ENCODE measurements at regions not wholly inside any gene's neighbourhood (a gene's known extent, or its start where the extent isn't known, plus 50 kb on each side); places are given as distances from the start of the nearest gene placed in this dataset.

GRCh38 chr14:40920380-40920779 is 686.3 kb upstream of the LRFN5 start:
- Mint-ChIP-seq H3K27me3 (no peaks in the 10 kb centered on the region), H3K9me3 (peaks cover 3% of the 10 kb centered on the region), H3K27ac (no peak overlapping the region), H3K36me3 (ENCODE audit: low read depth) (no peaks in the 10 kb centered on the region), H3K4me3 (no peak overlapping the region), H3K4me1 (ENCODE audit: low read depth) (no peaks in the 10 kb centered on the region)
- ChIA-PET CTCF (no interaction called here), POLR2A (no interaction called here)
- no peak for ATAC-seq
- no peak for TF ChIP-seq CTCF (IDR thresholded peaks at IDR 0.05)
- DNase-seq = no peak
- intact Hi-C loops (cut with micrococcal nuclease) = no loop called here

DNA sequence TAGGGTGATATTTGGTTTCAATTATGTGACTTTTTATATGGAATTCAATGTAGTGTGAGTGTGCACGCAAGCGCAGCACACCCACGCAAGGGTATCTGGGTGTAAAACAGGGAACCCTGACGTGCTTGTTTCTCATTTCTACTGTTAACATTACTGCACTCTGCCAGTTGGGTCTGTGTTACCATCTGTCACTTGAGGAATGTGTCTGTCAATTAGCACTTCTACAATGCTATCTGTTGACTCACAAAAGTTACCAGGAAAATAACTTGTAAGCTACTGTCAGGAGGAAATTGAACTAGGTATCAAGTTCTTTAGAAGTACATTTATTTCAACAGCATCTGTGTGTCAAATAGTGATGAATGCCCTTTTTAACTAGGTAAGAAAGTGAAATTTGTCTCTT is 695.5 kb upstream of the LRFN5 start:
- POLR2A ChIA-PET = no interaction called here
- Mint-ChIP-seq H3K9me3 (peaks cover 1% of the 10 kb centered on the region), H3K27ac (no peak overlapping the region), H3K4me3 (no peak overlapping the region), H3K27me3 (no peaks in the 10 kb centered on the region), H3K4me1 (ENCODE audit: low read depth) (no peaks in the 10 kb centered on the region), H3K36me3 (ENCODE audit: low read depth) (no peaks in the 10 kb centered on the region)
- CTCF ChIA-PET = no interaction called here
- no peak for TF ChIP-seq CTCF (IDR thresholded peaks at IDR 0.05)
- DNase-seq = no peak
- intact Hi-C loops (cut with micrococcal nuclease) = no loop called here
- no peak for ATAC-seq

GRCh38 chr14:40909906-40910305 is 696.8 kb upstream of the LRFN5 start:
- DNase-seq (no peak), ATAC-seq (no peak)
- Mint-ChIP-seq H3K4me3 (no peak overlapping the region), H3K36me3 (ENCODE audit: low read depth) (no peaks in the 10 kb centered on the region), H3K27me3 (no peaks in the 10 kb centered on the region), H3K9me3 (peaks cover 1% of the 10 kb centered on the region), H3K27ac (no peak overlapping the region), H3K4me1 (ENCODE audit: low read depth) (no peaks in the 10 kb centered on the region)
- ChIA-PET CTCF (no interaction called here), POLR2A (no interaction called here)
- no peak for TF ChIP-seq CTCF (IDR thresholded peaks at IDR 0.05)
- intact Hi-C loops (cut with micrococcal nuclease) = no loop called here

- ATAC-seq = no peak
- Mint-ChIP-seq H3K4me1 (ENCODE audit: low read depth) (no peaks in the 10 kb centered on the region), H3K27me3 (no peaks in the 10 kb centered on the region), H3K27ac (no peak overlapping the region), H3K36me3 (ENCODE audit: low read depth) (no peaks in the 10 kb centered on the region), H3K9me3 (peaks cover 5% of the 10 kb centered on the region), H3K4me3 (no peak overlapping the region)
- ChIA-PET CTCF (no interaction called here), POLR2A (no interaction called here)
- intact Hi-C loops (cut with micrococcal nuclease) = no loop called here
- no peak for TF ChIP-seq CTCF (IDR thresholded peaks at IDR 0.05)
- no peak for DNase-seq
Measured at GRCh38 chr14:40903709-40904108, 703.0 kb upstream of the LRFN5 start.

- H3K27me3 Mint-ChIP-seq = no peaks in the 10 kb centered on the region
- no peak overlapping the region for H3K27ac Mint-ChIP-seq
- intact Hi-C loops (cut with micrococcal nuclease) = no loop called here
- no peak overlapping the region for H3K4me3 Mint-ChIP-seq
- ATAC-seq = no peak
- ChIA-PET CTCF (no interaction called here), POLR2A (interaction anchor here (0.6 kb wide), 1 partner anchor 9 kb away, joined by 3 read pairs; no protein-coding TSS in a partner anchor)
- peaks cover 9% of the 10 kb centered on the region for H3K9me3 Mint-ChIP-seq
- DNase-seq = no peak
- H3K4me1 Mint-ChIP-seq (ENCODE audit: low read depth) = no peaks in the 10 kb centered on the region
- H3K36me3 Mint-ChIP-seq (ENCODE audit: low read depth) = no peaks in the 10 kb centered on the region
- no peak for TF ChIP-seq CTCF (IDR thresholded peaks at IDR 0.05)
Measured at GRCh38 chr14:40899435-40899834, 707.2 kb upstream of the LRFN5 start.
